Tibial nerve (tissue), 4 donors: ENCODE measurements at regions not wholly inside any gene's neighbourhood (a gene's known extent, or its start where the extent isn't known, plus 50 kb on each side); places are given as distances from the start of the nearest gene placed in this dataset.

Experiments
- EP300 ChIP-seq, 2 donors: sonication (generic); formaldehyde crosslinking; IDR thresholded peaks; one replicate each; pipeline ENCODE4 v1.6.1; 2017; ENCODE audit warnings: antibody characterized with exemption in 2 of 2, mild to moderate bottlenecking in 1 of 2
- TF ChIP-seq, protein P1 (sequence below), 5 experiments: fragments of 200-600 bp in 3 of 5; fragments of 450-650 bp in 2 of 5; sonication (generic) in 3 of 5; IDR thresholded peaks; one replicate each; pipeline ENCODE4 v1.5.1; 2016 to 2019; ENCODE audit warnings: antibody characterized with exemption in 5 of 5, mild to moderate bottlenecking in 3 of 5, moderate library complexity in 2 of 5

DNA sequence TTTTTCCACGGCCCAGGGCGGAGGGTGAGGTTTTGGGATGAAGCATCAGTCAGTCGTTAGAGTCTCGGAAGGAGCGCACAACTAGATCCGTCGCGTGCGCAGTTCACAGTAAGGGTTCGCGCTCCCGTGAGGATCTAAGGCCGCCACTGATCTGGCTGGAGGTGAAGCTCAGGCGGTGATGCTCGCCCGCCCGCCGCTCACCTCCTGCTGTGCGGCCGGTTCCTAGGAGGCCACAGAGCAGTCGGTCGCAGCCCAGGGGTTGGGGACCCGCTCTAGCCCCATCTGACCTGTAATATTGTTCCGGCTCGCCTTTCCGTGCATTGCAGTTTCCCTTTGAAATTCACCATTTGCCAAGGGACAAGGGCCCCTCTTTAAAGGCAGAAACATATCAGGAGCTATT, 244.7 kb downstream of the TFAP2C start:
- TF ChIP-seq, protein P1, sequence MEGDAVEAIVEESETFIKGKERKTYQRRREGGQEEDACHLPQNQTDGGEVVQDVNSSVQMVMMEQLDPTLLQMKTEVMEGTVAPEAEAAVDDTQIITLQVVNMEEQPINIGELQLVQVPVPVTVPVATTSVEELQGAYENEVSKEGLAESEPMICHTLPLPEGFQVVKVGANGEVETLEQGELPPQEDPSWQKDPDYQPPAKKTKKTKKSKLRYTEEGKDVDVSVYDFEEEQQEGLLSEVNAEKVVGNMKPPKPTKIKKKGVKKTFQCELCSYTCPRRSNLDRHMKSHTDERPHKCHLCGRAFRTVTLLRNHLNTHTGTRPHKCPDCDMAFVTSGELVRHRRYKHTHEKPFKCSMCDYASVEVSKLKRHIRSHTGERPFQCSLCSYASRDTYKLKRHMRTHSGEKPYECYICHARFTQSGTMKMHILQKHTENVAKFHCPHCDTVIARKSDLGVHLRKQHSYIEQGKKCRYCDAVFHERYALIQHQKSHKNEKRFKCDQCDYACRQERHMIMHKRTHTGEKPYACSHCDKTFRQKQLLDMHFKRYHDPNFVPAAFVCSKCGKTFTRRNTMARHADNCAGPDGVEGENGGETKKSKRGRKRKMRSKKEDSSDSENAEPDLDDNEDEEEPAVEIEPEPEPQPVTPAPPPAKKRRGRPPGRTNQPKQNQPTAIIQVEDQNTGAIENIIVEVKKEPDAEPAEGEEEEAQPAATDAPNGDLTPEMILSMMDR (IDR thresholded peaks at IDR 0.05), result no peak
- no peak for TF ChIP-seq EP300 (IDR thresholded peaks at IDR 0.05)
